ENCODE measurements at regions not wholly inside any gene's neighbourhood (a gene's known extent, or its start where the extent isn't known, plus 50 kb on each side); places are given as distances from the start of the nearest gene placed in this dataset.

GRCh38 chr9:74413876-74414275, 83.3 kb upstream of the RORB start:
- no peaks in the 10 kb centered on the region for H4K20me1 ChIP-seq (ENCODE audit: insufficient read depth, low read length)
- no peak overlapping the region for H3K4me2 ChIP-seq (replicated peaks; ENCODE audit: extremely low read depth, low read length, poor library complexity, severe bottlenecking)
- Mint-ChIP-seq H3K9me3 (peaks cover 0 to 5% (median 2%) of the 10 kb centered on the region in 7 donors), H3K4me1 (no peaks in the 10 kb centered on the region), H3K4me3 (no peak overlapping the region), H3K27me3 (ENCODE audit: low read depth in 3 of 3) (peaks cover 0 to 2% (median 2%) of the 10 kb centered on the region in 3 donors), H3K36me3 (no peaks in the 10 kb centered on the region), H3K27ac (no peak overlapping the region)
- H3K9me3 ChIP-seq (replicated peaks in 1 of 2; ENCODE audit: control insufficient read depth in 1 of 2, insufficient read depth in 1 of 2, low read length in 2 of 2) = peaks cover 3 to 6% of the 10 kb centered on the region in 2 donors
- H3K79me2 ChIP-seq (ENCODE audit: insufficient read depth, low read length) = no peaks in the 10 kb centered on the region
- H3K27ac ChIP-seq (ENCODE audit: low read depth in 1 of 2, low read length in 2 of 2) = no peak overlapping the region
- WGBS (ENCODE audit: insufficient coverage) = no CpG with 5 or more reads among the region's 1 CpG
- no peak for TF ChIP-seq CTCF (IDR thresholded peaks at IDR 0.05)
- no peaks in the 10 kb centered on the region for H3K36me3 ChIP-seq (replicated peaks in 1 of 2; ENCODE audit: control insufficient read depth in 1 of 2, insufficient read depth in 2 of 2, low read length in 2 of 2)
- no peaks in the 10 kb centered on the region for H3K4me1 ChIP-seq (ENCODE audit: control insufficient read depth in 1 of 2, insufficient read depth in 2 of 2, low read length in 2 of 2)
- intact Hi-C loops (cut with micrococcal nuclease) = no loop called here
- no peak overlapping the region for H3K4me3 ChIP-seq (replicated peaks in 1 of 3; ENCODE audit: low read depth in 2 of 3, low read length in 3 of 3)
- DNase-seq = no peak
- H3K27me3 ChIP-seq (ENCODE audit: control insufficient read depth in 2 of 2, insufficient read depth in 2 of 2, low read length in 2 of 2) = no peaks in the 10 kb centered on the region
- no peak overlapping the region for H2AFZ ChIP-seq (ENCODE audit: insufficient read depth, low read depth, low read length, poor library complexity, severe bottlenecking)
- no peak overlapping the region for H3K9ac ChIP-seq (ENCODE audit: insufficient read depth, low read length, poor library complexity, severe bottlenecking)

- no peak for TF ChIP-seq CTCF (IDR thresholded peaks at IDR 0.05)
- H3K27me3 Mint-ChIP-seq (ENCODE audit: low read depth in 3 of 3) = peaks cover 0 to 3% (median 2%) of the 10 kb centered on the region in 3 donors
- no peak overlapping the region for H3K4me3 Mint-ChIP-seq
- no peaks in the 10 kb centered on the region for H3K4me1 Mint-ChIP-seq
- WGBS (ENCODE audit: insufficient coverage) = no CpG with 5 or more reads among the region's 1 CpG
- no peak for DNase-seq
- H3K36me3 Mint-ChIP-seq = no peaks in the 10 kb centered on the region
- Histone ChIP-seq H3K27ac (ENCODE audit: low read depth in 1 of 2, low read length in 2 of 2) (no peak overlapping the region), H3K4me2 (replicated peaks; ENCODE audit: extremely low read depth, low read length, poor library complexity, severe bottlenecking) (no peak overlapping the region), H3K9me3 (replicated peaks in 1 of 2; ENCODE audit: control insufficient read depth in 1 of 2, insufficient read depth in 1 of 2, low read length in 2 of 2) (peaks cover 3 to 6% of the 10 kb centered on the region in 2 donors), H3K27me3 (ENCODE audit: control insufficient read depth in 2 of 2, insufficient read depth in 2 of 2, low read length in 2 of 2) (no peaks in the 10 kb centered on the region), H3K4me1 (ENCODE audit: control insufficient read depth in 1 of 2, insufficient read depth in 2 of 2, low read length in 2 of 2) (no peaks in the 10 kb centered on the region), H3K36me3 (replicated peaks in 1 of 2; ENCODE audit: control insufficient read depth in 1 of 2, insufficient read depth in 2 of 2, low read length in 2 of 2) (no peaks in the 10 kb centered on the region), H3K4me3 (replicated peaks in 1 of 3; ENCODE audit: low read depth in 2 of 3, low read length in 3 of 3) (no peak overlapping the region), H3K9ac (ENCODE audit: insufficient read depth, low read length, poor library complexity, severe bottlenecking) (no peak overlapping the region), H3K79me2 (ENCODE audit: insufficient read depth, low read length) (no peaks in the 10 kb centered on the region), H4K20me1 (ENCODE audit: insufficient read depth, low read length) (no peaks in the 10 kb centered on the region), H2AFZ (ENCODE audit: insufficient read depth, low read depth, low read length, poor library complexity, severe bottlenecking) (no peak overlapping the region)
- intact Hi-C loops (cut with micrococcal nuclease) = no loop called here
- no peak overlapping the region for H3K27ac Mint-ChIP-seq
- peaks cover 0 to 6% (median 2%) of the 10 kb centered on the region in 7 donors for H3K9me3 Mint-ChIP-seq
Observed at GRCh38 chr9:74414325-74414724, 82.8 kb upstream of the RORB start.

All from CD14-positive monocyte (primary cell).